EL (cell line): ENCODE measurements at regions not wholly inside any gene's neighbourhood (a gene's known extent, or its start where the extent isn't known, plus 50 kb on each side); places are given as distances from the start of the nearest gene placed in this dataset.

ENCODE experiments used
- DNase-seq: peaks from one replicate; pipeline ENCODE4 v3.0.0-alpha.2; 2016

- DNase-seq, result no peak
Measured at GRCh38 chr7:11294965-11295364, 321.3 kb downstream of the PHF14 start.

- DNase-seq, result peak; percentile 1
Measured at GRCh38 chr7:11297126-11297625, 323.5 kb downstream of the PHF14 start.

GRCh38 chr7:11297764-11298163 is 324.1 kb downstream of the PHF14 start:
- DNase-seq, result no peak

- DNase-seq, result no peak
Measured at GRCh38 chr7:11298220-11298619, 324.5 kb downstream of the PHF14 start.

- no peak for DNase-seq
Measured at GRCh38 chr7:11300241-11300640, 326.6 kb downstream of the PHF14 start.

- DNase-seq, result no peak
Measured at GRCh38 chr7:11302121-11302520, 328.4 kb downstream of the PHF14 start.

GRCh38 chr7:11313801-11314200 is 340.1 kb downstream of the PHF14 start:
- DNase-seq, result no peak

- DNase-seq, result no peak
Measured at GRCh38 chr7:11315666-11316258, 342.1 kb downstream of the PHF14 start.

- DNase-seq, result no peak
Measured at GRCh38 chr7:11317766-11318165, 344.1 kb downstream of the PHF14 start.

- DNase-seq, result peak; percentile 3
Measured at GRCh38 chr7:11319491-11320274, 346.0 kb downstream of the PHF14 start.
